GM10266 (cell line): ENCODE measurements at regions not wholly inside any gene's neighbourhood (a gene's known extent, or its start where the extent isn't known, plus 50 kb on each side); places are given as distances from the start of the nearest gene placed in this dataset.

ENCODE experiments used
- DNase-seq: peaks from one replicate; pipeline ENCODE4 v3.0.0; 2012; ENCODE audit errors: extremely low spot score
- CTCF ChIP-seq: IDR thresholded peaks from 2 replicates; pipeline ENCODE4 v1.5.1; 2012; ENCODE audit warnings: mild to moderate bottlenecking, low read depth; ENCODE audit not compliant: control insufficient read depth, insufficient read depth; ENCODE audit errors: missing control alignments

DNA sequence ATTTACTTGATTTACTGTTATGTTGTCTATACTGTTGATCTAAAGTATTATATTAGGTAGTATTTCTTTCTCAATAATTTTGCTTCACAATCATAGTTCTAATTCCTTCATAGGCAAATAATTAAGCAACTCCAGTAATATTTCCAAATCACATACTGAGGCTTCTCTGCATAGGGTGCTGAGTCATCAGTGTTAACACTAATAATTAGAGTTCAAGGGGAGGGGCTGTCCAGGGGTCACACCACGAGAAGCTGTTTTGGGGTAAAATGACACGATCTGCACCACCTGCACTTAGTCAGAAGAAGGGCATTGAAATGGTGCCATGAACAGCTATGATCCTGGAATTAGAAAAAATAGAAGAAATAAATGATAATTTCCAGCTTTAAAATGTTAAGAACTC lies 1230.9 kb upstream of the SLC10A2 start:
- DNase-seq, result no peak
- no peak for TF ChIP-seq CTCF

- TF ChIP-seq CTCF, result no peak
- DNase-seq, result no peak
Observed at GRCh38 chr13:104296286-104296685, 1230.1 kb upstream of the SLC10A2 start.

DNA sequence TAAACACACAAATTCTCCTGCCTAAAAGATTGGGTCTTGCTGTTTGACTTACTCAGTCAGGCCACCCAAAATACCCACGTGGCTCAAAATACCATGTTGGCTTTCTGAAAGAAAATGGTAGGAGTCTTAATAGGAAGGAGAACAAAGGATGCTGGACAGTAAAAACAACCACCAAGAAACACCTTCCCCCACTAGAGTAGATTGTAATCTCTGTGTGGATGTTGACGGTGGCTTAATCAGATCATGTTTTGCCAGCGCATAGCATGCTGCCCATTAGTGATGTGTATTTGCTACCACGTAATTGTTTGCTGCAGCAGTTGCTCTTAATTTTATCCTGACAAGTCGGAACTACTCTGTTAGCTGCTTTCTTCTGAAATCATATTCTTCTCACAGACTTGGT lies 1229.3 kb upstream of the SLC10A2 start:
- no peak for DNase-seq
- TF ChIP-seq CTCF, result no peak

DNA sequence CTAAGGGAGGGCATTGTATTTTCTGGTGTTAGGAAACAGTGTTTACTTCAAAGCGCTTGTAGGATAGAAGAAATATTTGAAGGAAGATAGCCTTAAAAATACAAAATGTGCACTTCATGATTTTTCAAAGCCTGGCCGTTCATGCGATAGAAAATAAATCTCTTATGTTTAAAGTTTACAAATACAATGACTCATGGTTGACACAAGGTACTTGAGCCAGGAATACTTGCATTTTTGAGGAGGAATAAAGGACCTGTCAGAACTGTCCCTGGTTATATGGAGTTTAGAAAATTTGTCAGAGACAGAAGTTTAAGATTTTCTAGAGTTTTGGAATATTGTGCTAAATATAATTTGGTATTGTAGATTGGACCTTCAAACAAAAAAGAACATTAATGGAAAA lies 1223.2 kb upstream of the SLC10A2 start:
- DNase-seq, result no peak
- TF ChIP-seq CTCF, result no peak

GRCh38 chr13:104288496-104288895 lies 1222.3 kb upstream of the SLC10A2 start:
- no peak for DNase-seq
- TF ChIP-seq CTCF, result no peak

DNA sequence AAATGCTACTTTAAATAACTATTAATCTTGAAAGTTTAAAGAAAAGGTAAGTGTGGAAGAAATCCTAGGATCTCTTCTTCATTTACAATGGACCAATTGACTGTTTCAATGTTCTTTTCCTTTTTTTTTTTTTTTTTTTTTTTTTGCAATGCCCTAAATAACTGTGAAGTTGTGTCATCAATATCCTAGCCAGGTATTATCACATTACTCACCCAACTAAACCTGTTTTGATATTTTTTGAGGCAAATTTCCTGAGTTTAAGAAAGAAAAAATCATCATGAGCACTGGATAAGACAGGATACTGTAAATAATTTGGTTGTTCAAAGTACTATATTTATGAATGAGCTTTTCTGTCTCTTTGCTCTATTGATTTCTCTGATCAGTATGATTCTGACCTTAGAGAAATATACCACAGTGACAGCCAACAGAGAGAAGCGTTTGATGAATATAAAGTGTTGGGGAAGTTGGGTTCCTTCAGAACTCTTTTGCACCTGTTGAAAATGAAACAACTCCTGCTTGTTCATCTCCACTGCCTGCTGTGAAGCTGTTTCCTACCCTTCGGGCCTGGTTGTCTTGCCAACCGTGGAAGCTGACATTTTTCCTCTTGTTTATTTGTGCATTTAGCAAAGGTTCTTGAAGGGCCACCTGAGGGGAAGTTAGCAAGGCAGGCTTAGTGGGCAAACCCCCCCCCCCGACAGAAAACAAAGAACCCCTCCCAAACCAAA lies 1220.5 kb upstream of the SLC10A2 start:
- TF ChIP-seq CTCF, result no peak
- DNase-seq, result no peak

DNA sequence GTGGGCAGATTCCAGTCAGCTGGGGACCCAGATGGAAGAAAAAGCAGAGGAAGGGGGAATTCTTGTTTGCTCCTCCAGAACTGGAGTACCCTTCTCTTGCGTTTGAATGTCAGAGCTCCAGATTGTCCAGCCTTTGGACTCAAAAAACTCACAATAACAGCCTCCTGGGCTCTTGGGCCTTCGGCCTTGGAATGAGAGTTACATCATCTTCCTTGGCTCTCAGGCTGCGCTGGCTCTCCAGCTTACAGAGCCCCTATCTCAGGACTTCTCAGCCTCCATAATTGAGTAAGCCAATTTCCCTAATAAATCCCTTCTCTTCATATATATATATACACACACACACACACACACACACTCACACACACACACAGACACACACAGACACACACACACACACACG lies 1215.7 kb upstream of the SLC10A2 start:
- DNase-seq, result no peak
- no peak for TF ChIP-seq CTCF
